ENCODE measurements at regions not wholly inside any gene's neighbourhood (a gene's known extent, or its start where the extent isn't known, plus 50 kb on each side); places are given as distances from the start of the nearest gene placed in this dataset.

GRCh38 chr6:73989428-73989827, 293.4 kb downstream of the CD109 start:
- TF ChIP-seq CTCF (IDR thresholded peaks at IDR 0.05), result no peak
- H3K9me3 Mint-ChIP-seq, result peaks cover 0 to 2% of the 10 kb centered on the region in 2 donors

DNA sequence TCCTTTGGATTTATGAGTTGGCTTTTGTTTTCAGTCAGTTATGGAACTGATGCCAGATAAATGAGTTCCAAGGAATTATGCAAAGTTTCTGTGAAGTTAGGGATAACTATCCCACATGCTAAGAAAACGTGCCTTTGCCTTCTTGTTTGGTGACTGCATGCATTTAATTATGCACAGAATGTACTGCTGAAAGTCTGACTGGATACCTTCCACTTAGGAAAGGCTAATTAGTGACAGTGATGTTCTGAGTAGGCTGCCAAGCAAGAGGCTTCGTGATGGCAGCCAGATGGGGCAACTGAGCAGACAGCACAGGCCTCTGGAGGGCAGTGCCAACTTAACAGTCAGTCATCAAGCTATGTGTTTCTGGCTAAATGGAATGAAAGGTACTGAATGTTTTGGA, 289.9 kb downstream of the CD109 start:
- Mint-ChIP-seq H3K9me3 (peaks cover 0 to 6% of the 10 kb centered on the region in 2 donors), H3K4me3 (no peak overlapping the region)

More at GRCh38 chr6:73989428-73989827, 293.4 kb downstream of the CD109 start:
- H3K9me3 ChIP-seq (ENCODE audit: control insufficient read depth, insufficient read depth, low read length), result no peaks in the 10 kb centered on the region
- Mint-ChIP-seq H3K4me3 (no peak overlapping the region), H3K4me1 (no peaks in the 10 kb centered on the region), H3K27ac (no peak overlapping the region), H3K36me3 (no peaks in the 10 kb centered on the region), H3K27me3 (ENCODE audit: low read depth in 2 of 2) (no peaks in the 10 kb centered on the region)
- H3K4me3 ChIP-seq (ENCODE audit: low read length), result no peak overlapping the region
- H3K27me3 ChIP-seq (ENCODE audit: control insufficient read depth, insufficient read depth, low read length), result no peaks in the 10 kb centered on the region
- no peak for DNase-seq
- no peak overlapping the region for H3K27ac ChIP-seq (ENCODE audit: low read length)
- no peak for ATAC-seq
- H3K4me1 ChIP-seq (ENCODE audit: control insufficient read depth, insufficient read depth, low read length), result no peaks in the 10 kb centered on the region
- intact Hi-C loops (cut with micrococcal nuclease), result no loop called here
- WGBS (ENCODE audit: insufficient coverage), result 92% methylated on average over 3 of the region's 3 CpGs
- no peaks in the 10 kb centered on the region for H3K36me3 ChIP-seq (ENCODE audit: control insufficient read depth, insufficient read depth, low read length)

DNA sequence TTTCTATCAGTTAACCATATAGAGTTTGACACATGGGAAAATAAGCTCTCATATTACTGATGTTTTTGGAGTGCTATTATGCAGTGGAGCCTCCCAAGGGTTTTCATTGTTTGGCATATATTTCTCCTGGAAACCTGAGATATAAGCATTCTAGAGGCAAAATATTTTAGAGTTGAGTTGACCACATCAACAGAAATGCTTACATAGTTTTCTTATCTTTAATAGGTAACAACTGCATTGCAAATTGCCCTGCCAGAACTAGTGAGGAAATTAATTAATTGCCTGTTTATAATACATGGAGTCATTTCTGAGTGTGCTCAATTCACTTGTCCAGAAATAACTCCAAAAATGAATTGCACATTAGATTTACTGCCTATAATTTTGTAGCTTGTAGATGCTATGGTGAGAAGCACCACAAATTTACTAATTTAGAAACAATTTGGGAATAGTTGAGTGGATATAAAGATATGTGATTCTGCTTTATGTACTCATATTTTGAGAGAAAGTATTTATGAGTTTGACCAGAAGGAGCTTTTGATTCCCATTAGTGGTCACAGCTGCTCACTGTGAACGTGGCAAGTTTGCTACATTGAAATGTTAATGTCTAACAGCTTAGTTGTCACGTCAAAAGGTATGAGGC, 288.7 kb downstream of the CD109 start:
- Mint-ChIP-seq H3K27ac (no peak overlapping the region), H3K27me3 (ENCODE audit: low read depth in 2 of 2) (no peaks in the 10 kb centered on the region), H3K9me3 (peaks cover 0 to 6% of the 10 kb centered on the region in 2 donors), H3K36me3 (no peaks in the 10 kb centered on the region), H3K4me3 (no peak overlapping the region), H3K4me1 (no peaks in the 10 kb centered on the region)
- DNase-seq (no peak), ATAC-seq (no peak)
- Histone ChIP-seq H3K36me3 (ENCODE audit: control insufficient read depth, insufficient read depth, low read length) (no peaks in the 10 kb centered on the region), H3K4me1 (ENCODE audit: control insufficient read depth, insufficient read depth, low read length) (no peaks in the 10 kb centered on the region), H3K27me3 (ENCODE audit: control insufficient read depth, insufficient read depth, low read length) (no peaks in the 10 kb centered on the region), H3K27ac (ENCODE audit: low read length) (no peak overlapping the region), H3K4me3 (ENCODE audit: low read length) (no peak overlapping the region), H3K9me3 (ENCODE audit: control insufficient read depth, insufficient read depth, low read length) (no peaks in the 10 kb centered on the region)
- intact Hi-C loops (cut with micrococcal nuclease), result no loop called here
- TF ChIP-seq CTCF (IDR thresholded peaks at IDR 0.05), result no peak
- 80% methylated on average over 1 of the region's 2 CpGs for WGBS (ENCODE audit: insufficient coverage)

More for the DNA sequence above, 289.9 kb downstream of the CD109 start:
- no peak for TF ChIP-seq CTCF (IDR thresholded peaks at IDR 0.05)
- H3K36me3 Mint-ChIP-seq, result no peaks in the 10 kb centered on the region
- intact Hi-C loops (cut with micrococcal nuclease), result no loop called here
- DNase-seq (peak in 1 of 2 donors; percentile 1), ATAC-seq (no peak)
- H3K4me1 Mint-ChIP-seq, result no peaks in the 10 kb centered on the region
- H3K27me3 Mint-ChIP-seq (ENCODE audit: low read depth in 2 of 2), result no peaks in the 10 kb centered on the region
- no peaks in the 10 kb centered on the region for H3K27me3 ChIP-seq (ENCODE audit: control insufficient read depth, insufficient read depth, low read length)
- H3K27ac Mint-ChIP-seq, result no peak overlapping the region
- no peak overlapping the region for H3K4me3 ChIP-seq (ENCODE audit: low read length)
- no peak overlapping the region for H3K27ac ChIP-seq (ENCODE audit: low read length)
- no peaks in the 10 kb centered on the region for H3K9me3 ChIP-seq (ENCODE audit: control insufficient read depth, insufficient read depth, low read length)
- H3K36me3 ChIP-seq (ENCODE audit: control insufficient read depth, insufficient read depth, low read length), result no peaks in the 10 kb centered on the region
- WGBS (ENCODE audit: insufficient coverage), result 65% methylated on average over 2 of the region's 2 CpGs
- no peaks in the 10 kb centered on the region for H3K4me1 ChIP-seq (ENCODE audit: control insufficient read depth, insufficient read depth, low read length)

DNA sequence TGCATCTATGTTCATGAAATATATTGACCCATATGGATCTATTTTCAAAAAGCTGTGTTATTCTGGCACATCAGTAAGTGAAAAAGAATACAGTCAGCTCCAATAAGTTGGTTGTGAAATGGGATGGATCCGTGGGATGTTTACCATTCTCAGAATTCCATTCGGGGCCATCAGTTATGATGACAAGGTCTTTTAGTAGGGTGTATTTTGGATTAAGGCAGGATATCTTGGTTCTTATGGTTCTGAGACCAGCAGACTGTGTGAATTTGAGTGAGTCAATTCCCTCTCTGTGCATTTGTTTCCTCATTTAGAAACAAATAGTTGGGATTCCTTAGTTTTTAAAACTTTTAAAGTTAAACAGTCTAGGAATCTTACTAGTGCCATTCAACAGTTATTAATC, 287.4 kb downstream of the CD109 start:
- Histone ChIP-seq H3K27ac (ENCODE audit: low read length) (no peak overlapping the region), H3K36me3 (ENCODE audit: control insufficient read depth, insufficient read depth, low read length) (no peaks in the 10 kb centered on the region), H3K4me3 (ENCODE audit: low read length) (no peak overlapping the region), H3K9me3 (ENCODE audit: control insufficient read depth, insufficient read depth, low read length) (no peaks in the 10 kb centered on the region), H3K4me1 (ENCODE audit: control insufficient read depth, insufficient read depth, low read length) (no peaks in the 10 kb centered on the region), H3K27me3 (ENCODE audit: control insufficient read depth, insufficient read depth, low read length) (no peaks in the 10 kb centered on the region)
- peaks cover 0 to 6% of the 10 kb centered on the region in 2 donors for H3K9me3 Mint-ChIP-seq
- H3K27ac Mint-ChIP-seq, result no peak overlapping the region
- DNase-seq, result no peak
- no peaks in the 10 kb centered on the region for H3K4me1 Mint-ChIP-seq
- no peaks in the 10 kb centered on the region for H3K36me3 Mint-ChIP-seq
- intact Hi-C loops (cut with micrococcal nuclease), result no loop called here
- no peaks in the 10 kb centered on the region for H3K27me3 Mint-ChIP-seq (ENCODE audit: low read depth in 2 of 2)
- 85% methylated on average over 2 of the region's 2 CpGs for WGBS (ENCODE audit: insufficient coverage)
- H3K4me3 Mint-ChIP-seq, result no peak overlapping the region
- no peak for TF ChIP-seq CTCF (IDR thresholded peaks at IDR 0.05)
- ATAC-seq, result no peak
